ENCODE measurements at regions not wholly inside any gene's neighbourhood (a gene's known extent, or its start where the extent isn't known, plus 50 kb on each side); places are given as distances from the start of the nearest gene placed in this dataset.

DNA sequence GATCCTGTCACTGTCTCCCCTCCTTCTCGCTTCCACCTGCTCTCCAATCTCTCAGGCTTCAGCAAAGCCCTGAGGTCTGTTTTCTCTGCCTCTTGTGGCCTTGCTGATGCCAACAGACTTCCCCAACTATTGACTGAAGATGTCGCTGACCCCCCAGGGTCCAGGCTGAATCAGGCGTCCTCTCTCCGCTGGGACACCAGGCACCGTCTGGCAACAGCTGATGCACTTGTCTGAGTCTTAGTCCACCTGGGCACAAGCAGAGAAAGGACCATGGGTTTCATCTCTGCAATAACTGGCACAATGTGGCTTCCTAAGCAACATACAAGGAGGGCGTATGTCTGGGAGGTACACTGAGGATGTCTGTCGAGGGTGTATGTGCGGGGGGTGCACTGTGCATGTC, 248.7 kb upstream of the MYT1L start:
- TF ChIP-seq, protein P1, sequence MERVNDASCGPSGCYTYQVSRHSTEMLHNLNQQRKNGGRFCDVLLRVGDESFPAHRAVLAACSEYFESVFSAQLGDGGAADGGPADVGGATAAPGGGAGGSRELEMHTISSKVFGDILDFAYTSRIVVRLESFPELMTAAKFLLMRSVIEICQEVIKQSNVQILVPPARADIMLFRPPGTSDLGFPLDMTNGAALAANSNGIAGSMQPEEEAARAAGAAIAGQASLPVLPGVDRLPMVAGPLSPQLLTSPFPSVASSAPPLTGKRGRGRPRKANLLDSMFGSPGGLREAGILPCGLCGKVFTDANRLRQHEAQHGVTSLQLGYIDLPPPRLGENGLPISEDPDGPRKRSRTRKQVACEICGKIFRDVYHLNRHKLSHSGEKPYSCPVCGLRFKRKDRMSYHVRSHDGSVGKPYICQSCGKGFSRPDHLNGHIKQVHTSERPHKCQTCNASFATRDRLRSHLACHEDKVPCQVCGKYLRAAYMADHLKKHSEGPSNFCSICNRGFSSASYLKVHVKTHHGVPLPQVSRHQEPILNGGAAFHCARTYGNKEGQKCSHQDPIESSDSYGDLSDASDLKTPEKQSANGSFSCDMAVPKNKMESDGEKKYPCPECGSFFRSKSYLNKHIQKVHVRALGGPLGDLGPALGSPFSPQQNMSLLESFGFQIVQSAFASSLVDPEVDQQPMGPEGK (CRISPR knock-in tag; IDR thresholded peaks at IDR 0.05; ENCODE audit: borderline replicate concordance): no peak
- TF ChIP-seq SNAI2 (CRISPR knock-in tag; IDR thresholded peaks at IDR 0.05): no peak
- TF ChIP-seq TCF4 (CRISPR knock-in tag; IDR thresholded peaks at IDR 0.05; ENCODE audit: borderline replicate concordance): no peak
- no peak for TF ChIP-seq ZFP3 (CRISPR knock-in tag; IDR thresholded peaks at IDR 0.05)
- no peak for TF ChIP-seq ARNTL (CRISPR knock-in tag; IDR thresholded peaks at IDR 0.05; ENCODE audit: borderline replicate concordance, low read depth)
- TF ChIP-seq, protein P2, sequence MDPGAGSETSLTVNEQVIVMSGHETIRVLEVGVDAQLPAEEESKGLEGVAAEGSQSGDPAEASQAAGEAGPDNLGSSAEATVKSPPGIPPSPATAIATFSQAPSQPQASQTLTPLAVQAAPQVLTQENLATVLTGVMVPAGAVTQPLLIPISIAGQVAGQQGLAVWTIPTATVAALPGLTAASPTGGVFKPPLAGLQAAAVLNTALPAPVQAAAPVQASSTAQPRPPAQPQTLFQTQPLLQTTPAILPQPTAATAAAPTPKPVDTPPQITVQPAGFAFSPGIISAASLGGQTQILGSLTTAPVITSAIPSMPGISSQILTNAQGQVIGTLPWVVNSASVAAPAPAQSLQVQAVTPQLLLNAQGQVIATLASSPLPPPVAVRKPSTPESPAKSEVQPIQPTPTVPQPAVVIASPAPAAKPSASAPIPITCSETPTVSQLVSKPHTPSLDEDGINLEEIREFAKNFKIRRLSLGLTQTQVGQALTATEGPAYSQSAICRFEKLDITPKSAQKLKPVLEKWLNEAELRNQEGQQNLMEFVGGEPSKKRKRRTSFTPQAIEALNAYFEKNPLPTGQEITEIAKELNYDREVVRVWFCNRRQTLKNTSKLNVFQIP (CRISPR knock-in tag; IDR thresholded peaks at IDR 0.05; ENCODE audit: borderline replicate concordance, low read depth): no peak

All from SK-N-SH treated with all-trans-retinoic acid at 6 μM for 48 hours (cell line).